ENCODE measurements at regions not wholly inside any gene's neighbourhood (a gene's known extent, or its start where the extent isn't known, plus 50 kb on each side); places are given as distances from the start of the nearest gene placed in this dataset.

DNA sequence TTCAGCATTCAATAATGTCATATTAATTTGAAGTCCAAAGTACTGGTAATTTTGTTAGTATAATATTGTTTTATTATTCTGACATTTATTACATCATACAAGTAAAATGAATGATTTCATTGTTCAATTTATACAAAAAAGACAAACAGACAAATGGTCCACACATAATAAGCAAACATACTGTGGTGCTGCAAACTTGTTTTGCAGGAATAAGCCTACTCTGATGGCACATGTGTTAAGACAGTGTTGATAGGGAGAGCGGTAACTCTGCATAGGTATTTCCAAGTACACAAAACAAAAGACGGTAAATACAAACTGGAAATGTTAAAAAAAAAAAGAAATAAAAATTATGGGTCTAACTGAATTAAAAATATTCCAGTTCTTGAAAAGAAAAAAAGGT is 59.7 kb upstream of the DPYD start:
- TF ChIP-seq, protein P1, sequence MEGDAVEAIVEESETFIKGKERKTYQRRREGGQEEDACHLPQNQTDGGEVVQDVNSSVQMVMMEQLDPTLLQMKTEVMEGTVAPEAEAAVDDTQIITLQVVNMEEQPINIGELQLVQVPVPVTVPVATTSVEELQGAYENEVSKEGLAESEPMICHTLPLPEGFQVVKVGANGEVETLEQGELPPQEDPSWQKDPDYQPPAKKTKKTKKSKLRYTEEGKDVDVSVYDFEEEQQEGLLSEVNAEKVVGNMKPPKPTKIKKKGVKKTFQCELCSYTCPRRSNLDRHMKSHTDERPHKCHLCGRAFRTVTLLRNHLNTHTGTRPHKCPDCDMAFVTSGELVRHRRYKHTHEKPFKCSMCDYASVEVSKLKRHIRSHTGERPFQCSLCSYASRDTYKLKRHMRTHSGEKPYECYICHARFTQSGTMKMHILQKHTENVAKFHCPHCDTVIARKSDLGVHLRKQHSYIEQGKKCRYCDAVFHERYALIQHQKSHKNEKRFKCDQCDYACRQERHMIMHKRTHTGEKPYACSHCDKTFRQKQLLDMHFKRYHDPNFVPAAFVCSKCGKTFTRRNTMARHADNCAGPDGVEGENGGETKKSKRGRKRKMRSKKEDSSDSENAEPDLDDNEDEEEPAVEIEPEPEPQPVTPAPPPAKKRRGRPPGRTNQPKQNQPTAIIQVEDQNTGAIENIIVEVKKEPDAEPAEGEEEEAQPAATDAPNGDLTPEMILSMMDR (IDR thresholded peaks at IDR 0.05; ENCODE audit: low read depth, low read length, poor library complexity, severe bottlenecking) = no peak
- no peak for TF ChIP-seq EZH2phosphoT487 (IDR thresholded peaks at IDR 0.05; ENCODE audit: borderline replicate concordance, low read length)

DNA sequence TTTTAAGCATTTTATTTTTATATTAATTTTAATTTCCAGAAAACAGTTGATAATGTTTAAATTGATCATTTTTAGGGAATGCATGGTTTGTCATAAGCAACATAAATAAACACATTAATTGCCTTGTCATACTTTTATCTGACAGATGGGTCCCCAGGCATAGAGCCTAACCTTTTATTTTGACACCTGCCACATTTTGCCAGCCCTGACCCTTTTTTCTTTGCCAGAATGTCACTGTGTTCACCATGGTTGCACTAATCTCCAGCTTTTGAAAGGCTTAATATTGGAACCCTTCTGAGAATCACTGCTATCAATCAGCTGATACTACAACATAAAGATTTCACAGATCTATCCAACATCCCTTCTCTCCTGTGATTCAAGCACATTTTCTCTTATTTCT is 56.0 kb upstream of the DPYD start:
- Histone ChIP-seq H3F3A (ENCODE audit: control insufficient read depth, insufficient read depth) (no peaks in the 10 kb centered on the region), H3K9me2 (replicated peaks; ENCODE audit: control insufficient read depth, low read length) (no peaks in the 10 kb centered on the region; the same call in 1 of the 2 replicates), H3K4me2 (ENCODE audit: low read length) (no peak overlapping the region), H3K4me3 (ENCODE audit: low read length) (no peak overlapping the region), H3K79me2 (ENCODE audit: control insufficient read depth, low read length) (no peaks in the 10 kb centered on the region), H4K20me1 (ENCODE audit: control insufficient read depth, insufficient read depth, low read depth, low read length) (no peaks in the 10 kb centered on the region), H3K27me3 (ENCODE audit: control insufficient read depth, low read length) (no peaks in the 10 kb centered on the region), H3K36me3 (ENCODE audit: control insufficient read depth, low read length) (no peaks in the 10 kb centered on the region), H3K4me1 (ENCODE audit: control insufficient read depth, low read length) (no peaks in the 10 kb centered on the region), H3K9me3 (ENCODE audit: control insufficient read depth, insufficient read depth, low read length) (no peaks in the 10 kb centered on the region), H3K27ac (ENCODE audit: low read depth, low read length) (no peak overlapping the region)
- TF ChIP-seq EZH2phosphoT487 (IDR thresholded peaks at IDR 0.05; ENCODE audit: borderline replicate concordance, low read length) = no peak
- TF ChIP-seq, protein P1 (IDR thresholded peaks at IDR 0.05; ENCODE audit: low read depth, low read length, poor library complexity, severe bottlenecking) = no peak

More for the DNA sequence above, 59.7 kb upstream of the DPYD start:
- H3K4me3 ChIP-seq (ENCODE audit: low read length) = no peak overlapping the region
- H3K4me2 ChIP-seq (ENCODE audit: low read length) = no peak overlapping the region
- no peaks in the 10 kb centered on the region for H3K4me1 ChIP-seq (ENCODE audit: control insufficient read depth, low read length)
- H3K9me3 ChIP-seq (ENCODE audit: control insufficient read depth, insufficient read depth, low read length) = no peaks in the 10 kb centered on the region
- no peaks in the 10 kb centered on the region for H3K36me3 ChIP-seq (ENCODE audit: control insufficient read depth, low read length)
- no peaks in the 10 kb centered on the region for H3K9me2 ChIP-seq (replicated peaks; ENCODE audit: control insufficient read depth, low read length)
- no peaks in the 10 kb centered on the region for H4K20me1 ChIP-seq (ENCODE audit: control insufficient read depth, insufficient read depth, low read depth, low read length)
- H3K79me2 ChIP-seq (ENCODE audit: control insufficient read depth, low read length) = no peaks in the 10 kb centered on the region
- no peaks in the 10 kb centered on the region for H3F3A ChIP-seq (ENCODE audit: control insufficient read depth, insufficient read depth)
- H3K27me3 ChIP-seq (ENCODE audit: control insufficient read depth, low read length) = no peaks in the 10 kb centered on the region
- H3K27ac ChIP-seq (ENCODE audit: low read depth, low read length) = no peak overlapping the region

Data from DOHH2 (cell line).